HUDEP-2 (cell line): ENCODE measurements at regions not wholly inside any gene's neighbourhood (a gene's known extent, or its start where the extent isn't known, plus 50 kb on each side); places are given as distances from the start of the nearest gene placed in this dataset.

Experiments used
- DNase-seq, 76 experiments: peaks; one replicate each; lab custom pipeline; 2025; ENCODE audit not compliant: unreplicated experiment in 76 of 76; lab: John Stamatoyannopoulos, UW

- DNase-seq: no peak
Measured at GRCh38 chr1:147451628-147452027, 89.7 kb upstream of the BCL9 start.

- DNase-seq: no peak
Measured at GRCh38 chr1:147452809-147453208, 88.5 kb upstream of the BCL9 start.

GRCh38 chr1:147463022-147463421, 78.3 kb upstream of the BCL9 start:
- no peak for DNase-seq

GRCh38 chr1:147466543-147466942, 74.8 kb upstream of the BCL9 start:
- no peak for DNase-seq

GRCh38 chr1:147470079-147470478, 71.2 kb upstream of the BCL9 start:
- no peak for DNase-seq

- DNase-seq: no peak
Measured at GRCh38 chr1:147472489-147472888, 68.8 kb upstream of the BCL9 start.

GRCh38 chr1:147472966-147473732, 68.2 kb upstream of the BCL9 start:
- DNase-seq: no peak

GRCh38 chr1:147473733-147474049, 67.6 kb upstream of the BCL9 start:
- DNase-seq: no peak

- no peak for DNase-seq
Measured at GRCh38 chr1:147475488-147475887, 65.8 kb upstream of the BCL9 start.

GRCh38 chr1:147478521-147478920, 62.8 kb upstream of the BCL9 start:
- no peak for DNase-seq

GRCh38 chr1:147479864-147480564, 61.3 kb upstream of the BCL9 start:
- no peak for DNase-seq

- no peak for DNase-seq
Measured at GRCh38 chr1:147480565-147480935, 60.8 kb upstream of the BCL9 start.

- no peak for DNase-seq
Measured at GRCh38 chr1:147486876-147487656, 54.2 kb upstream of the BCL9 start.

- no peak for DNase-seq
Measured at GRCh38 chr1:147491098-147491497, 50.2 kb upstream of the BCL9 start.
